PC-9 (cell line): ENCODE measurements at regions not wholly inside any gene's neighbourhood (a gene's known extent, or its start where the extent isn't known, plus 50 kb on each side); places are given as distances from the start of the nearest gene placed in this dataset.

Experiments used
- CTCF ChIP-seq: fragments of 200-600 bp; sonication (generic); conservative IDR thresholded peaks from 2 replicates; pipeline ENCODE4 v1.6.1; 2017; ENCODE audit warnings: mixed run types, antibody characterized with exemption, mild to moderate bottlenecking, moderate library complexity
- EZH2 ChIP-seq: fragments of 200-600 bp; sonication (generic); IDR thresholded peaks from 2 replicates; pipeline ENCODE4 v1.8.0; 2017; ENCODE audit warnings: antibody characterized with exemption, low read depth

DNA sequence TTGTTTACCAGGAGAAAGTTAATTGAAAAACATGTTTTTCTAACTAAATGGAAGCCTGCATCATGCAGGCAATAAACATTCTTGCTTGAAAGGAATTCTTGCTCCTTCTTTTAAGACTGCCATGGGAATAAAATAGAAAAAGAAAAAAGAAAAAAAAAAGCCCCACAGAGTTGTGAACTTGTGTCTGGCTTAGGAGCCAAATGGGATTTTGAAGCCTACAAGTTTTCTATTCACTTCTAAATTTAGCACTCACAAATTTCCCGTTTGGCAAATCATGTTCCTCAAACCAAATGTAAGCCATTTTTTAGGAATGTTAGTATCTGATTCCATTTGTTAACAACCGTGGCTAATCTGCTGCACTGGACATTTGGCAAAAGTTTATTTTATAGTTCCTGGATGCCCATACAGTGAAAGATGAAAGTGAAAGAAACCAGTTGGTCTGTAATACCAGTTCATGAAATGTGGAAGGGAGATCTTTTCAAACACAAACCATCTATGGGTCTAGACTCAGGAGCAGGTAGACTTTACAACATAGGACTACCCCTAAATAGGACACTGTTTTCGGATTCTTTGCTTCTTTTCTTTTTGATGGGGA is 133.8 kb upstream of the GMNC start:
- TF ChIP-seq CTCF (no peak), EZH2 (no peak)
